ENCODE measurements at regions not wholly inside any gene's neighbourhood (a gene's known extent, or its start where the extent isn't known, plus 50 kb on each side); places are given as distances from the start of the nearest gene placed in this dataset.

- TF ChIP-seq POLR2A (IDR thresholded peaks at IDR 0.05) (no peak), CTCF (IDR thresholded peaks at IDR 0.05) (no peak), EP300 (IDR thresholded peaks at IDR 0.05) (no peak), POLR2AphosphoS5 (IDR thresholded peaks at IDR 0.05) (no peak)
Measured at GRCh38 chr5:135087950-135088349, 53.9 kb upstream of the PITX1 start.

All from gastroesophageal sphincter (tissue), 3 donors.